CD4-positive, alpha-beta T cell treated with Interleukin-21 for 1 hour (primary cell): ENCODE measurements at regions not wholly inside any gene's neighbourhood (a gene's known extent, or its start where the extent isn't known, plus 50 kb on each side); places are given as distances from the start of the nearest gene placed in this dataset.

ENCODE experiments used
- DNase-seq: peaks from one replicate; pipeline ENCODE4 v3.0.0-alpha.2; 2020

DNA sequence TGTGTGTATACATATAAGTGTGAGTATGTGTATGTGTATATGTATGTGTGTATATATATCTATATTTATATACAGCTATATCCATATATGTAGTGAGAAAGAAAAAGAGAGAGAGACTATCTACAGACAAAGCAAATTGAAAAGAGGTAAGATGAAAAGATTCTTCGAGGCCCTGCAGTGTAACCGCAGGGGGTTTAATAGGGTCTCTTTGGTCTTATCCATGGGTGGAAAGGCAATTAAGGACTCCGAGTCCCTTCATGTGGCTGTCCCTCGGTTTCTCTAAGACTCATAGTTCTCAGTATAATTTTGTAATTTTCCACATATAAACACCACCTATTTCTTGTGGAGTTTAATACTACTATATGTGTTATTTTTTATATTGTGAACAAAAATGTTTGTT, 50.6 kb upstream of the JAZF1 start:
- no peak for DNase-seq

DNA sequence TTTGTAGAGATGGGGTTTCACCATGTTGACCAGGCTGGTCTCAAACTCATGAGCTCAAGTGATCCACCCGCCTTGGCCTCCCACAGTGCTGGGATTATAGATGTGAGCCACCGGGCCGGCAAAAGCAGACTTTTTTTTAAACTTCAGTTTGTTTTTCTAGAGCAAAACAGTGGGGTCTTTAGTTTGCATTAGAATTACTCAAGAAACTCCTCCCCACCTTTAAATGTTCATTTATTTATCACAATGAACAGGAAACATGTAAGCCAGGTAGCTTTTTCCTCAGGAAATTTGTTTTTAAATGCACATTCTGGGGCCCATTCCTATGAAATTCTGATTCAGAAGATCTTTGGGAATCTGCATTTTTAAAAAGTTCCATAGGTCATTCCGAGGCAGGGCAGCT, 56.0 kb upstream of the JAZF1 start:
- DNase-seq = no peak

DNA sequence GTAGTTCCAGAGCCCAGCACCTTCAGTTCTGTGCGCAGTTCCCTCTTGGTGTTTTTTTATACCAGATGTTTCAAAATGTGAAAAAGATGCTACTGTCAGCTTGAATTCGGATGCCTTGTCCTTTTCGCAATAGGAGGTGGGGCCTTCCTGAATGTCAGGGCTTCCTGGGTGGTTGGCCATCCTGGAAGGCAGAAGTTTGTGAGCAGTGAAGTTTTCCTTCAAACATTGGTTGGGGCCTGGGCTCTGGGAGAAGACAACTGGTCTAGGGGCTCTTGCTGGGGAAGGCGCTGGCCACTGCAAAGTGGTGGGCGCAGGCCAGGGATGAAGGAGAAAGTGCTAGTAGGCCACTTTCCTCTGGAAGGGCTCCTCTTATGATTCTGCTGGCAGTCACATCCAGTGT, 56.8 kb upstream of the JAZF1 start:
- no peak for DNase-seq

DNA sequence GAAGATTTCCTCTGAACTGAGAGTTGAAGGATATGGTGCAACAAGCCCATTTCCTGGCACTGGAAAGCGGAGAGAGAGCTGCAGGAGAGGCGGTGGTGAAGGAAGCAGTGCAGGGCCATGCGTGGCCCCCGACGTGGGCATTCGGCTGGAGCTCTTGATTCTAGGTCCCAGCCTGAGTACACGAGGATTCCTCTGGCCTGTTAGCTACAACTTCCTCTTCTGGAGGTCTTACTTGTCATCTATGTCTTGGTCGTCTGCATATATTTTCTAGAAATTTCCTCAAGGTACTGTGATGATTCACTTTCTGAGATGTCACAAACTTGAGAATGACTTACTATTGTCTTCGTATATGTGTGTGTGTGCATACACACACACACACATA, 59.2 kb upstream of the JAZF1 start:
- DNase-seq = no peak

DNA sequence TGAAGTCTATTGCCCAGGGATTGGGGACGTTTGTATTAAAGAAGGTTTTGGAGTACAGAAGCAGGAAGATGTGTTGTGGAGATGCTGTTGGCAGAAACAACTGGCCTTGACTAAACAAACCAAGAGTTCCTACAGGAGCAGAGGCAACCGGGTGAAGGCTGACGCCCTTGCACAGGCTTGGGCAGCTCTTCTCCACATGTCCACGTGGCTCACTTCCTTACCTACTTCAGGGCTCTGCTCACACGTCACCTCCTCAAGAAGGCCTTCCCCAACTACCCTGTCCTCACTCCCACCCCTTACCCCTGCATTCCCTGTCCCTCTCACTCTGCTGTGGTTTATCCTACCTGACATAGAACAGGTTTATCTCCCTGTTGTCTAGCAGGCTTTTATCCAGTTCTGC, 59.9 kb upstream of the JAZF1 start:
- DNase-seq = no peak

DNA sequence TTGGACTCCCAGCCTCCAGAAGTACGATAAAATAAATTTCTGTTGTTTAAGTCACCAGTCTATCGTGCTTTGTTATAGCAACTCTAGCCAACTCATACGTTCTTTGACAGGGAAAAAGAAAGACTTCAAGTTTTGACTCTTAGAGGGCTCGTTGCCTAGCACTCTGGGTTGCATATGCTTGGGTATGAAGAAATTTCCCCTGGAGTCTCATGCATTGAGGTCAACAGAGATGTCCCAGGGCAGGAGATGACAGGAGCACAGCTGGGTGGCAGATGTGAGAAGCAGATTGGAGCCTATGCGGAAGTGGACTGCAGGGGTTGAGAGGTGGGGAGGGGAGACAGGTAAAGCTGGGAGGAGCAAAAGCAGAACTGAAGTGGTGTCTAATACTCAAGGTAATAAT, 63.3 kb upstream of the JAZF1 start:
- DNase-seq = no peak

DNA sequence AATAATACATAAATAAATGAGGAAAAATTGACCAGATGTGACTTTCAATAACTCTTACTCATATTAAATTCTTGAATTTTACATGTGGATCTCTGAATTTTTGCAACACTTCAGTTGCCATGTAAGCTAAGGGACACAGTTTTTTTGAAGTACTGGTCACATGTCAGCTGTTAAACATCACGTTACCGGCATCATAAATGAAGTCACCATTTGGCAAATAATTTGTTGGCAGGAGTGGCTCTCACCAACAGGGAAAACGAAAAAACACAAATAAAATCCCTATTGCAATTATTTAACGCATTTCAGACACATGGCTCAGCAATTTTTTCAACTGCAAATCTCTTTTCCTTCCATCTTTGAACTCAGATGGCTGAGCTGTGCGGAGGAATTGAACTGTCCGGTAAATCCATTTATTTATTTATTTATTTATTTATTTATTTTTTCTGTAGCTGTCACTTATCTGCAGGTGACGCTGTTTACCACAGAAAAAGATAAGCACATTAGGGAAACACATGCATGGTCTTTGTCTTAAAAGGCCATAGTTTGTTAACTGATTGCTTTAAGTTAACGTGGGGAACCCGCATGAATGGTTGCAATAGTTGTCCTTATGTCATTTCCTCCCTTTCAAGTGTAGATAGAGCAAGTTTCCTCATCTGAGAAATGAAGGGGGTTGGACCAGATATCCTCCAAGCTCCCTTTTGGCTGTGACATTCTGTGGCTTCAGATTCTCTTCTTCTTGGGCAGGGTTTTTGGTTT, 64.7 kb upstream of the JAZF1 start:
- no peak for DNase-seq

DNA sequence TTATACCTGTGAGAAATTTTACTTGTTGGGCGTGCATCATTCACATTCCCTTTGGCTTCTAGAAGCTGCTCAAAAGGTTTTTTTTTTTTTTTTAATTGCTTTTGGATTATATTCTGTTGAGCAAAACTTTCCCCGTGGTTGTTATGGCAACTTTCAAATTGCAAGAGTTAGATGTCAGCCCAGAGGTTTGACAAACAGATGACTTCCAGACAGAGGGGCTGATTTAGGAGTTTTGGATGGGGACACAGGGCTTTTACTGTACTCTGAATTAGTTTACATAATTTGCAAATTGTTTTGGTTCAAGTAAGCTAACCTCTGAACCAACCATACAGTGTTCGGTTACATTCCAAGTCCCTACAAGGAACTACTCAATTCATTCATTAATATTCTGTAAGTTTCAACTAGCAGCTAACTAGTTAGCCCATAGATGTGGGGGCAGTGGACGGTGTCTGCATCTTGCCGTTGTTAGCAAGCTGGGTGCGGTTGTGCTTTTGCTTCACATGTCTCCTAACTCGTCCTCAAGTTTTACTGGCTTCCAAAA, 66.4 kb upstream of the JAZF1 start:
- no peak for DNase-seq

DNA sequence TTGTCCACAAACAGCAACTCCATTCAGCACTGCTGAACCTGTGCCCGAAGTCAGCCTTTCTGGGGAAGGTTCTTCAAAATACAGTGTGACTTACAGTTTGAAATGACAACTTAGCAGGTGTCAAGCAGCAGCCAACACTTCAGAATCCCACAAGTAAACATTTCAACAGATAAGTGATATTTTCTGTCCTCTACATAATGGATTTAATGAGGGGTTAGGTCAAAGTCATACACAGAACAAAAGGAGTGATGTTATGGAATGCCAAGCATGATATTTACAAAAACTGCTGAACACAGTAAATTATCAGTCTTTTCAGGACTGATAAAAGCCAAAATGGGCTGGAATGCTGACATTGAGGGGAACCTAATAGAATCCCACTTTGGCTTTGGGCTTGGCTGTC, 77.6 kb upstream of the JAZF1 start:
- DNase-seq = no peak

DNA sequence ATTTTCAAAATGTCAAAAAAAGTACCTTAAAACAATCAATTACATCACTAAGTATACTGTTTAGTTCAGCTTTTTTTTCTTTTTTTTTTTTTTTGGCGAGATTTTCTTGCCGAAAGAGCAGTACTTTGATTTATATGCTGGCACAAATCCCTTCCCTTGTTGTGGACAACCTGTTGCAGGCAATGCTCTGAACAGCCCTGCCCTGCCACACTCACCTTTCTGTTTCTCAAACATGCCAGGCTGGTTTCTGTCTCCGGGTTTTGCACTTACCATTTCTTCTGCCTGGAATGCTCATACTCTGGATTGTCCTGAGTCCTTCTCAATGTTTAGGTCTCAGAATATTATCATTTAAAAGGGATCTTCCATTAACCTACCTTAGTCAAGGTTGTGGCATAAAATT, 80.4 kb upstream of the JAZF1 start:
- no peak for DNase-seq

DNA sequence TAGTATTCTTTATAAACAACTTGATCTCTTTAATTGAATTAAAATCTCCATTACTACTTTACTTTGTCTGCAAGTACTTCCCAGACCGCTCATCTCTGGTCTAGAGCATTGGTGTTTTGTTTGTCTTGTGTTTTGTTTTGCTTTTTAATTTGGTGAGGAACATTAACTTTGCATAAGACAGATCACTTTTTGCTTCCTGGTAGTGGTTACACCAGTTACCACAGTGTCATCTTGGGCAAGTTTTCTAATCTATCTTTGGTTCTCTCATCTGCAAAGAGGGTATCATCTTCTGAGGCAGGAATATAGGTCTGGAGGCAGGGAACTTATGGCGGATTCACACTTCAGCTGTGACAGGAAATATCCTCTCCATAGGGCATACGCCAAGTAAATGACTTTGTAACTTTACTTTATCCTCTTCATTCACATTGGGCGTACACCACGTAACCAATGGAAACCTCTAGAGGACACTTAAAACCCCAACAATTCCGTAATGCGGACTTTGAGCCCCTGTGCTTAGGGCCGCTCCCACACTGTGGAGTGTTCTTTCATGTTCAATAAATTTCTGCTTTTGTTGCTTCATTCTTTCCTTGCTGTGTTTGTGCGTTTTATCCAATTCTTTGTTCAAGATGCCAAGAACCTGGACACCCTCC, 83.2 kb upstream of the JAZF1 start:
- DNase-seq = no peak

DNA sequence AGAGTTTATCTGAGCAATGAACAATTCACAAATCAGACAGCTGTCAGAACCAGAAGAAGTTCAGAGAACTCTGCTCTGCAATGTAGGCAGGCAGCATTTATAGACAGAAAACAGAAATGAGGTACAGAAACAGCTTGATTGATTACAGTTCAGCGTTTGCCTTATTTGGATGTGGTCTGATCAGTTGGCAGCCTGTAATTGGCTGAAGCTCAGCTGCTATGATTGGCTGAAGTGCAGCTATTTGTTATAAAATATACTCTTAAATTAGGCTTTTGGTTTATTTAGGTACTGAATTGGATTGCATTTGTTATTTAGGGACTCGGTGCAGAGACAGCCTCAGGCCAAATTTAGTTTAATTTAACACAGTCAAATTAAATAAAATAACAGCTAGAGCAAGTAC, 85.8 kb upstream of the JAZF1 start:
- no peak for DNase-seq

DNA sequence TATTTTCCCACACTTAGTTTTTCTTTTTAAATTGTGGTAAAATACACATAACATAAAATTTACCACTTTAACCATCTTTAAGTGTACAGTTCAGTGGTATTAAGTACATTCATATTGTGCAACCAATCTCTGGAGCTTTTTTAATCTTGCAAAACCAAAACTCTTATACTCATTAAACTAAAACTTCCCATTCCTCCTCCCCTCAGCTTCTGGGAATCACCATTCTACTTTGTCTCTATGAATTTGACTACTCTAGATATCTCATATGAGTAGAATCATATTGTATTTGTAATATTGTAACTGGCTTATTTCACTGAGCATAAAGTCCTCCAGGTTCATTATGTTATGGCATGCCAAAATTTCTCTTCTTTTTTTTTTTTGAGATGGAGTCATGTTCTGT, 86.4 kb upstream of the JAZF1 start:
- no peak for DNase-seq

DNA sequence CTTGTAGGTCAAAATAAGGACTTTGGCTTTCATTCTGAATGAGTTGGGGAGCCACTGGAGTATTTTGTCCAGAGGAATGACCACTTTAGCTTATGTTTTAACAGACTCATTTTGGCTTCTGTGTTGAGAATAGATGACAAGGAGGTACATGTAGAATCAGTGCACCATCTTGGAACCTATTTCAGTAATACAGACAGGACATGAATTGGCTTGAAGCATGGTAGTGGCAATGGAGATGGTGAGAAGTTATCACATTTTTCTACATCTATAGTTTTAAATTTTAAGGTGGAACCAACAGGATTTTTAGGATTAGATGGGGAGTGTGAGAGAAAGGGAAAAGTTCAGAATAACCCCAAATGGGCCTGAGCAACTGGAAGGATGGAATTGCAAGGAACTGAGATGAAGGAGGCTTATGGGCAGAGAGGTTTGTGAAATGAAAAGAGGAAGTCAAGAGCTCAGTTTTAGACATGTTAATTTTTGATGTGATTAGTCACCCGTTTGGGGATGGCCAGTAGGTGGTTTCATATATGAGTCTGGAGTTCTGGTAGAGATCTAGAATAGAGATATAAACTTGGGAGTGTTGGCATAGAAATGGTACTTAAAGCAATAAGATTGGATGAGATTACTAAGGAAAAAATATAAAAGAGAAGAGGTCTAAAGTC, 89.2 kb upstream of the JAZF1 start:
- DNase-seq = no peak

DNA sequence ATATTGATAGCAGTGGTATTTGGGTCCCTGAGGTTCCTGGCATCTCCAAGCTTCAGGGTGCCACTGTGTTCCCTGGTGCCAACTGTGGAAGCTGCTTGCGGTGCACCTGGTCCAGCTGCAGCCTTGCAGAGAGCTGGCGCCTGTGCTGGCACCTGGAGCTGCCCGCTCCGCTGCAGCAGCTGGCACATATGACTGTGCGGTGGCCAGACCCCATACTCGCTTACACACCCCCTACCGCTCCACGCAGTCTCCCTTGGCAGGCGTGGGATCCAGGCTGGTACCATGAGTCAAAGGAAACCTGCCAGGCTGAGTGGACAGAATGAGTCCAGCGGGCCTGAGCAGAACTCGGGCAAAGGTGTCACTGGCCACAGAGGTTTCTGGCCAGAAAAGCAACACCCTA, 89.9 kb upstream of the JAZF1 start:
- DNase-seq = no peak

DNA sequence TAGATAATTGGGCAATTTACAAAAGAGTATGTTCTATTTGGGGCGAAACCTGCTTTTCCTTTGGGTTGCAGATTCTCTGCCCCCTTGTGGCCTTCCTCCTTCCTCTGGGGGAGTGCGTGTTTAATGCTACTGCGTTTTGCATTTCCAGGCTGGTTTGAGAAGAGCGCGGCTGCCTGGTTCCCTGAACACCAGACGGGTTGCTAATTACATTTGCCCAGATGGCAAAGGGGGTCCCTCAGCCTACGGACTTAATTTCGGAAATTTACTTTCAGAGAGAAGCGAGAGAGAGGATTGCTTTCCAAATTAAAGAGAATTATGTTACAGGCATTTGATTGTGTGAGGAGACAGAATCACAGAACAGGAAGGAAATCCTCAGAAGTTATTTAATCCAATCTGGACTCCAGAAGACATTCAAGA, 91.9 kb upstream of the JAZF1 start:
- DNase-seq = peak; percentile 38

DNA sequence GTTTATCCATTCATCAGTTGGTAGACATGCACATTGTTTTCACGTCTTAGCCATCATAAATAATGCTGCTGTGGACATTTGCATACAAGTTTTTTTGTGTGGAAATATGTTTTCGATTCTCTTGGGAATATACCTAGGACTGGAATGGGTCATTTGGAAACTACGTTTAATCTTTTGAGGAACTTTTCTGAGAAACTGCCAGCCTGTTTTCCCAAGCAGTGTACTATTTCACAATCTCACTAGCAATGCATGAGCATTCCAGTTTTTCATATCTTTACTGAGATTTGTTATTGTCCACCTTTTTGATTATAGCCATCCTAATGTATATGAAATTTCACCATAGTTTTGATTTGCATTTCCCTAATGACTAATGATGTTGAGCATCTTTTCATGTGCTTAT, 95.7 kb upstream of the JAZF1 start:
- DNase-seq = no peak

DNA sequence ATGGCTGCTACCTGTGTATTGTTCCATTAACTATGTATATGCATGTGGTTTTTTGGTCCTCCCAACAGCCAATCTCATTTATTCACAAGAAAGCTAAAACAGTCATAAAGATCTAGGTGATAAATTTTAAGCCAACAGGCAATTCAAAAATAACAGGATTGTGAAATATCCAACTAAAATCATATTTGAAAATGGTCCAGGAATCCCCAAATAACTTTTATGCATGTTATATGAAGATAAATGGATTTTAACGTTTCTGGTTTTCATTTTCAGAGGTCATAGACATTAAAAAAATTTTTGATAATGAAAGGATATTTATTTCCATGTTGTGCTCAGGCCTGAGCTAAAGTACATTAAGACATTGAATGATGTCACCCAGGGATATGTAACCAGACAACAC, 96.8 kb upstream of the JAZF1 start:
- no peak for DNase-seq

DNA sequence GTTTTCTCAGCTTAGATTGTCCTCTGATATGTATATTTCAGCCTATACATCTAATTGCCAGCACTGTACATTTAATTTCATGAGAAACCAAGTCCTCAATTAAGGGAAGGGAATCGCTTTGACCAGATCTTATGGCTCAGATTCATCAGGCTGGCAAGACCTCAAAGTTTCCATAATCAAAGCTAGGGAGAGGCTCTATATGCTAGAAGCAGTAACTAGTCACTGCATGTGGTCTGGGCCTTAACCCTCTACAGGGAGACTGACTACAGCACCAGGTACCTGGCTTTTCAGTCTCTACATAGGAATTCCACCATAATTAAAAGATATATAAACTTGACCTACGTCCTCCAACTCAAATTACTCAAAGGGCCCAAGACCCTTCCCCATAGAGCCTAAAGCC, 97.4 kb upstream of the JAZF1 start:
- no peak for DNase-seq

DNA sequence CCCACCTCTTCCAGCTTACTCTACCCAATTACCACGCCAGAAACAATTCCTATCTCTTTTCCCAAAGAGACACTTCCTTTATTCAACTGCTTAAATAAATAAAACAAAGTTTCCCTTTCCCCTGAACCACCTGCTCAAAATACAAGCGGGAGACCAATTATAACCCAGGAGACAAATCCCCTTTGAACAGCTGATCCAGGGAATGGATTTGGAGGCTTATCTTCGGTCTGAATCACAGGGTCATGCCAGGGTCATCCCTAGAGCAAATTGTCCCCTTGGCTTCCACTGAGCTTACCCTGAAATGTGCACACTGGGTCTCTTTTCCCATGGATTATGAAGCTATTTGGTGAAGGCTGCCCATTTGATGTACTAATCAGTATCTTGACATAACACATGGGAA, 99.9 kb upstream of the JAZF1 start:
- DNase-seq = no peak

DNA sequence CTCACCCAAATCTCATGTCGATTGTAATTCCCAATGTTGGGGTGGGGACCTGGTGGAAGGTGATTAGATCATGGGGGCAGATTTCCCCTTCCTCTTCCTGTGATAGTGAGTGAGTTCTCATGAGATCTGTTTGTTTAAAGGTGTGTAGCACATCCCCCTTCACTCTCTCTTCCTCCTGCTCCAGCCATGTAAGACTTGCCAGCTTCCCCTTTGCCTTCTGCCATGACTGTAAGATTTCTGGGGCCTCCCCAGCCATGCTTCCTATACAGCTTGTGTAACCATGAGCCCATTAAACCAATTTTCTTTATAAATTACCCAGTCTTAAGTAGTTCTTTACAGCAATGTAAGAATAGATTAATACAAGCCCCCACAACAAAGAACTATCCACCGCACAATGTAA, 109.9 kb upstream of the JAZF1 start:
- no peak for DNase-seq

DNA sequence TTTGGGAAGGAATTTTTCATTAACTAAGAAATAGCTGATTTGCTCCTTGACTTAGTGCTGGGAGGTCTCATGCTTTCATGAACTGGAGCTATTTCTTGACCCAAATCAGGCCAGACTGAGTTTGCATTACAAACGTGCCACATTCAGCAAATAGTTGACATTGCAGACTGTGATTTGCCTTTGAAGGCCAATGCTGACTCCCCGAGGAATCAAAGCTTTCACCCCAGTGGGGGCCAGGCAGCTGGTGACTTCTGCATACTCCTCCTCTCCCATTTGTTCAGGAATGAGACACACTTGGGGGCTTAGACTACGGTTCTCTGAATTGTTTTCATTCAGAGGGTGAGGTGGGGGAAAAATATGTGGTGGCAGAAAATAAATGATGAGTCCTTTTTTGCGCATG, 111.0 kb upstream of the JAZF1 start:
- no peak for DNase-seq

DNA sequence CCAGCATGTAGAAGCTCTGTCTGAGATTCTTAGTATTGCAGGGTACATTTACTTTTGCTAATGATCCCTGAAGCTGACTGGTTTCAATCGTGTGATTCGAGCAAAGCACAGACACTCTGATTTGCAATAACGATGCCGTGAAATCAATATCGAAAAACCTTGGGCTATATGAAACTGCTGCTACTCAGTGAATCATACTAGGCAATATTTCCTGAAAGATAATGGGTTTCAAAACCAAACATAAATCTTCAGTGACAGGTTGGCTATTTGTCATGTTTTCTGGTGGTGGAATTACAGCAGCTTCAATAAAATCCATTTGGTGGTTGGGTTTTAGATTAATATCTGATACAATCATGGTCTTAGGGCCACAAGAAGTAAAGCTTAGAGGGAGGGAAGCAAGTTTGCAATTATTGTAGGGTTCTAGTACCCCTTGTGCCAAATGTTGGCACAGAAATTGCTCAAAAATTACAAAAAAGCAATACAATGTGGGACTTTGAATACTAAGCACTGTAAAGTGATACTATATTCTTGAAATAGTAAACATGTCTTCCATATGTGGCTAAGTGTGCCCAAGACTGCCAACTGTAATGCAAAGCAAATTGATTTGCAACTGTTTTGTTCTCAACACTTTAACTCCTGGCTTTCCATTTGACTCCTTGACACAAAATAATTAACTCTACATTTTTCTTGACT, 112.4 kb upstream of the JAZF1 start:
- DNase-seq = no peak

DNA sequence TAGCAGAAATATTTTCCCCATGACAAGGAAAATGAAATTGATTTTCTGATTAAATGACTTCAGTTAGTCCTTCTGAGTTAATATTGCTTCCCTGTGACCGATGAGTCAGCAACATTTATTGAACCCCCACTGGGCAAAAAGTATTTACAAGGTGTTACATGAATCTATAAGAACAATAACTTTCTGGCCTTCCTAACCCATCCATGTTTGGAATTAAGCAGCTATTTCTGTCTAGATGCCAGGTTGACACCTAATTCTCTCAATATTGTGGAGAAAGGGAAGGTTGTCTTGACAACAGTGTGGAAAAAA, 112.9 kb upstream of the JAZF1 start:
- no peak for DNase-seq
